Ascending aorta (tissue), 2 donors: ENCODE measurements at regions not wholly inside any gene's neighbourhood (a gene's known extent, or its start where the extent isn't known, plus 50 kb on each side); places are given as distances from the start of the nearest gene placed in this dataset.

Experiments
- DNase-seq, 2 donors: peaks; one replicate each; pipeline ENCODE4 v3.0.0-alpha.2; 2019; ENCODE audit warnings: low spot score in 2 of 2
- H3K27ac ChIP-seq, 2 donors: fragments of 200-600 bp; sonication (generic); one replicate each; pipeline ENCODE4 v1.5.1; 2016 to 2017; ENCODE audit warnings: mild to moderate bottlenecking in 1 of 2
- H3K27me3 ChIP-seq: fragments of 200-600 bp; sonication (generic); one replicate; pipeline ENCODE4 v1.5.1; 2017
- H3K36me3 ChIP-seq, 2 donors: fragments of 200-600 bp; sonication (generic); one replicate each; pipeline ENCODE4 v1.5.1; 2016
- H3K4me1 ChIP-seq, 2 donors: fragments of 200-600 bp; sonication (generic); one replicate each; pipeline ENCODE4 v1.5.1; 2016 to 2017; ENCODE audit warnings: mild to moderate bottlenecking in 1 of 2
- H3K4me3 ChIP-seq, 2 donors: fragments of 200-600 bp; sonication (generic); one replicate each; pipeline ENCODE4 v1.5.1; 2016 to 2017; ENCODE audit warnings: mild to moderate bottlenecking in 1 of 2
- H3K9me3 ChIP-seq, 2 donors: fragments of 200-600 bp; sonication (generic); one replicate each; pipeline ENCODE4 v1.5.1; 2016
- intact Hi-C: fragments of 100-400 bp; cut with DNase I; formaldehyde crosslinking; loops from one replicate; pipeline ENCODE4 v1.15.1; 2023
- TF ChIP-seq, protein P1 (sequence below), 3 experiments: fragments of 200-600 bp in 2 of 3; fragments of 450-650 bp in 1 of 3; sonication (generic) in 2 of 3; IDR thresholded peaks; one replicate each; pipeline ENCODE4 v1.5.1; 2016 to 2019; ENCODE audit warnings: antibody characterized with exemption in 3 of 3, mild to moderate bottlenecking in 1 of 3, moderate library complexity in 1 of 3

DNA sequence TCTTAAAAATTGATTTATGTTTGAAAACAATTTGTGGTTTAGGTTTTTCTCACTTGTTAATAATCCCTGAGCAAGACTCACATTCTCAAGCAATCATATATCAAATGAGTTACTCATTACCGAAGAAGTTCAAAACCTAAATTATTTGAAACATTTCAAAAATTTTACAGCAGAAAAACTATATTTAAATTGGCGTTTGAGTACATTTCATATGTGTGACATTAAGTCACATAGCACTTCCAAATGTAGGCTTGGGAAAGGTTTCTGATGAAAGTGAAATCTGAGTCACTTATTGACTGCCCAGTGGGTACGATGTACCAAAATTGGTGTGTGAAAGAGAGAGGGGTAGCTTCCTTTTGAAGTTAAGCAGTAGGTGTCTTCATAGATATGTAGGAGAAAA is 411.4 kb upstream of the SGCD start:
- Histone ChIP-seq H3K4me3 (no peak overlapping the region), H3K4me1 (no peaks in the 10 kb centered on the region), H3K27ac (no peak overlapping the region), H3K36me3 (no peaks in the 10 kb centered on the region), H3K9me3 (no peaks in the 10 kb centered on the region), H3K27me3 (no peaks in the 10 kb centered on the region)
- no peak for DNase-seq
- intact Hi-C loops = no loop called here
- TF ChIP-seq, protein P1, sequence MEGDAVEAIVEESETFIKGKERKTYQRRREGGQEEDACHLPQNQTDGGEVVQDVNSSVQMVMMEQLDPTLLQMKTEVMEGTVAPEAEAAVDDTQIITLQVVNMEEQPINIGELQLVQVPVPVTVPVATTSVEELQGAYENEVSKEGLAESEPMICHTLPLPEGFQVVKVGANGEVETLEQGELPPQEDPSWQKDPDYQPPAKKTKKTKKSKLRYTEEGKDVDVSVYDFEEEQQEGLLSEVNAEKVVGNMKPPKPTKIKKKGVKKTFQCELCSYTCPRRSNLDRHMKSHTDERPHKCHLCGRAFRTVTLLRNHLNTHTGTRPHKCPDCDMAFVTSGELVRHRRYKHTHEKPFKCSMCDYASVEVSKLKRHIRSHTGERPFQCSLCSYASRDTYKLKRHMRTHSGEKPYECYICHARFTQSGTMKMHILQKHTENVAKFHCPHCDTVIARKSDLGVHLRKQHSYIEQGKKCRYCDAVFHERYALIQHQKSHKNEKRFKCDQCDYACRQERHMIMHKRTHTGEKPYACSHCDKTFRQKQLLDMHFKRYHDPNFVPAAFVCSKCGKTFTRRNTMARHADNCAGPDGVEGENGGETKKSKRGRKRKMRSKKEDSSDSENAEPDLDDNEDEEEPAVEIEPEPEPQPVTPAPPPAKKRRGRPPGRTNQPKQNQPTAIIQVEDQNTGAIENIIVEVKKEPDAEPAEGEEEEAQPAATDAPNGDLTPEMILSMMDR (IDR thresholded peaks at IDR 0.05) = no peak

DNA sequence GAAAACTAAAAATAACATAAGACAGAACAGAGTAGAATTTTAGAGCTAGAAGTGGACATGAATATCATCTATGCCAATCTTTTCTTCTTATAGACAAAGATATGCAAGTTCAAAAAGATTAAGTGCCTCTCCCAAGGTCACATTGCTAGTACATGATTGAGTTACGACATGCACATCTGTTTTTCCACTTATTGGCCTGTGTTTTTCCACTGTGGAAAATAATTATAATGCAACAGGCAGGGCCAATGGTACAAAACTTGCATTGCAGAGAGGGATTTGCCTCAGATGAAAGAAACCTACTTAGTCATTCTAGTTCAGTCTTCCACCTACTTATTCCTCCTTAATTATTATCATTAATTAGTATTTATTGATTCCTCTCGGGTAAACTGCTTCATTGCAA is 407.8 kb upstream of the SGCD start:
- H3K27ac ChIP-seq = no peak overlapping the region
- no peaks in the 10 kb centered on the region for H3K27me3 ChIP-seq
- H3K4me1 ChIP-seq = no peaks in the 10 kb centered on the region
- no peaks in the 10 kb centered on the region for H3K36me3 ChIP-seq
- no peak for DNase-seq
- H3K9me3 ChIP-seq = no peaks in the 10 kb centered on the region
- TF ChIP-seq, protein P1 (IDR thresholded peaks at IDR 0.05) = no peak
- no peak overlapping the region for H3K4me3 ChIP-seq
- intact Hi-C loops = no loop called here

GRCh38 chr5:155919725-155920124 is 407.2 kb upstream of the SGCD start:
- H3K4me3 ChIP-seq = no peak overlapping the region
- TF ChIP-seq, protein P1 (IDR thresholded peaks at IDR 0.05) = no peak
- intact Hi-C loops = no loop called here
- H3K27ac ChIP-seq = no peak overlapping the region
- H3K27me3 ChIP-seq = no peaks in the 10 kb centered on the region
- H3K4me1 ChIP-seq = no peaks in the 10 kb centered on the region
- H3K36me3 ChIP-seq = no peaks in the 10 kb centered on the region
- no peak for DNase-seq
- H3K9me3 ChIP-seq = no peaks in the 10 kb centered on the region

- intact Hi-C loops = no loop called here
- Histone ChIP-seq H3K36me3 (no peaks in the 10 kb centered on the region), H3K4me1 (no peaks in the 10 kb centered on the region), H3K9me3 (no peaks in the 10 kb centered on the region), H3K4me3 (no peak overlapping the region), H3K27me3 (no peaks in the 10 kb centered on the region), H3K27ac (no peak overlapping the region)
- TF ChIP-seq, protein P1 (IDR thresholded peaks at IDR 0.05) = no peak
- no peak for DNase-seq
Measured at GRCh38 chr5:155921621-155922020, 405.3 kb upstream of the SGCD start.

- Histone ChIP-seq H3K27me3 (no peaks in the 10 kb centered on the region), H3K4me3 (no peak overlapping the region), H3K4me1 (no peaks in the 10 kb centered on the region), H3K36me3 (no peaks in the 10 kb centered on the region), H3K9me3 (no peaks in the 10 kb centered on the region), H3K27ac (no peak overlapping the region)
- no peak for DNase-seq
- TF ChIP-seq, protein P1 (IDR thresholded peaks at IDR 0.05) = no peak
- intact Hi-C loops = no loop called here
Measured at GRCh38 chr5:155923784-155924183, 403.2 kb upstream of the SGCD start.

- H3K36me3 ChIP-seq = no peaks in the 10 kb centered on the region
- no peaks in the 10 kb centered on the region for H3K4me1 ChIP-seq
- no peaks in the 10 kb centered on the region for H3K27me3 ChIP-seq
- H3K27ac ChIP-seq = no peak overlapping the region
- no peaks in the 10 kb centered on the region for H3K9me3 ChIP-seq
- intact Hi-C loops = no loop called here
- DNase-seq = no peak
- TF ChIP-seq, protein P1 (IDR thresholded peaks at IDR 0.05) = no peak
- no peak overlapping the region for H3K4me3 ChIP-seq
Measured at GRCh38 chr5:155926031-155926430, 400.9 kb upstream of the SGCD start.
